Left ventricle myocardium inferior (tissue), 1 donor: ENCODE measurements at regions not wholly inside any gene's neighbourhood (a gene's known extent, or its start where the extent isn't known, plus 50 kb on each side); places are given as distances from the start of the nearest gene placed in this dataset.

Experiments used
- DNase-seq: peaks from one replicate; pipeline ENCODE4 v3.0.0-alpha.2; 2020
- H3K27ac ChIP-seq: fragments of 200-600 bp; replicated peaks from 2 replicates; pipeline ENCODE4 v1.8.0; 2021
- H3K27me3 ChIP-seq: fragments of 200-600 bp; 2 replicates; pipeline ENCODE4 v1.8.0; 2021; ENCODE audit warnings: low read depth
- H3K36me3 ChIP-seq: fragments of 200-600 bp; 2 replicates; pipeline ENCODE4 v1.8.0; 2021
- H3K4me1 ChIP-seq: fragments of 200-600 bp; 2 replicates; pipeline ENCODE4 v1.8.0; 2021
- H3K4me3 ChIP-seq: fragments of 200-600 bp; 2 replicates; pipeline ENCODE4 v1.8.0; 2021; ENCODE audit warnings: mild to moderate bottlenecking, moderate library complexity
- H3K9me3 ChIP-seq: fragments of 200-600 bp; replicated peaks from 2 replicates; pipeline ENCODE4 v1.8.0; 2021
- CTCF ChIP-seq: fragments of 200-600 bp; IDR thresholded peaks from 2 replicates; pipeline ENCODE4 v1.8.0; 2021; ENCODE audit warnings: antibody characterized with exemption, mild to moderate bottlenecking, borderline replicate concordance
- intact Hi-C: fragments of 100-400 bp; cut with micrococcal nuclease; formaldehyde crosslinking; loops from one replicate; pipeline ENCODE4 v1.11.0; 2022
- donor health status: DM: no; HTN: yes; CAD: no; lungs with severe emphysema.

DNA sequence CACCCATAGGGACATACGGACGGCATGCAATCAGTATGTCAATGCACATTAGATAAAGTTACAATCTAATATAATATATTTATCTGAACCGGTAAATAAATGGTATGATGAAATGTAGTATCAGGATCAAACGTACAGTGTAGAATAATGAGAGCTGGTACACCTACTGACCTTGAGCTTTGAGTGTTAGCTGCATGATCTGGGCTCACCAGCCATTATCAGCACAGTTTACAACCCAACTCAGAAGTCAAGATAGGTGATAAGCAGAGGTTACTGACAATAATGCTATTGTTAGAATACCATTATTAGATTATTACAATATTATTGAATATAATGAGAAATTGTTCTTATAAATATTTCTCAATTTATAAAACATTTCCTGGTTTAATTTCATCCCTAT is 103.0 kb upstream of the ESRRG start:
- TF ChIP-seq CTCF = no peak
- Histone ChIP-seq H3K9me3 (no peaks in the 10 kb centered on the region), H3K4me3 (no peak overlapping the region), H3K27ac (no peak overlapping the region), H3K36me3 (no peaks in the 10 kb centered on the region), H3K27me3 (no peaks in the 10 kb centered on the region), H3K4me1 (peaks cover 6% of the 10 kb centered on the region)
- DNase-seq = no peak
- intact Hi-C loops = no loop called here

DNA sequence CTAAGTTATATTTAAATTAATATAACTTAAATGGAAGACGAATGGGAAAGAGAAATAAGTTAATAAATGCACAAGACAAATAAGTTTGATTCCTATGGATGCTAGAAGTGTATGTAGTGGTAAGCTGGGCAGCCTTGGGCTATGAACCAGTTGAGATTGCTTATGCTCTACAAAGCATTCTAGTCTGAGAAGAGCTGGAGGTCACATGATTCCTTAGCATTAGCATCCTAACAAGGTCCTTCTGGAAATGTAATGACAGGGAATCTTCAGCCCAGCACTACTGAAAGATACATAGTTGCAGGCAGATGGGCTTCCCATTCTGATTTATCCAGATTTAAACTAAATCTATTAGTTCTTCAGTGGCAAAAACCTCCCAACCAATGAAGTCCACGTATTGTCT is 102.3 kb upstream of the ESRRG start:
- H3K27ac ChIP-seq = no peak overlapping the region
- no peak for DNase-seq
- H3K9me3 ChIP-seq = no peaks in the 10 kb centered on the region
- no peak overlapping the region for H3K4me3 ChIP-seq
- intact Hi-C loops = no loop called here
- H3K36me3 ChIP-seq = no peaks in the 10 kb centered on the region
- peaks cover 8% of the 10 kb centered on the region for H3K4me1 ChIP-seq
- H3K27me3 ChIP-seq = no peaks in the 10 kb centered on the region
- no peak for TF ChIP-seq CTCF

- H3K27me3 ChIP-seq = no peaks in the 10 kb centered on the region
- no peak overlapping the region for H3K4me3 ChIP-seq
- no peak overlapping the region for H3K27ac ChIP-seq
- no peaks in the 10 kb centered on the region for H3K9me3 ChIP-seq
- H3K4me1 ChIP-seq = peaks cover 10% of the 10 kb centered on the region
- intact Hi-C loops = no loop called here
- TF ChIP-seq CTCF = no peak
- DNase-seq = no peak
- H3K36me3 ChIP-seq = no peaks in the 10 kb centered on the region
Observed at GRCh38 chr1:216824511-216824910, 101.3 kb upstream of the ESRRG start.

- Histone ChIP-seq H3K27me3 (no peaks in the 10 kb centered on the region), H3K9me3 (no peaks in the 10 kb centered on the region), H3K4me3 (no peak overlapping the region), H3K36me3 (no peaks in the 10 kb centered on the region), H3K4me1 (peaks cover 10% of the 10 kb centered on the region), H3K27ac (no peak overlapping the region)
- no peak for TF ChIP-seq CTCF
- intact Hi-C loops = no loop called here
- DNase-seq = no peak
Observed at GRCh38 chr1:216823731-216824130, 100.5 kb upstream of the ESRRG start.

- H3K27me3 ChIP-seq = no peaks in the 10 kb centered on the region
- DNase-seq = no peak
- intact Hi-C loops = no loop called here
- H3K4me3 ChIP-seq = no peak overlapping the region
- H3K36me3 ChIP-seq = no peaks in the 10 kb centered on the region
- H3K27ac ChIP-seq = no peak overlapping the region
- peaks cover 10% of the 10 kb centered on the region for H3K4me1 ChIP-seq
- TF ChIP-seq CTCF = no peak
- no peaks in the 10 kb centered on the region for H3K9me3 ChIP-seq
Observed at GRCh38 chr1:216822480-216822879, 99.3 kb upstream of the ESRRG start.

DNA sequence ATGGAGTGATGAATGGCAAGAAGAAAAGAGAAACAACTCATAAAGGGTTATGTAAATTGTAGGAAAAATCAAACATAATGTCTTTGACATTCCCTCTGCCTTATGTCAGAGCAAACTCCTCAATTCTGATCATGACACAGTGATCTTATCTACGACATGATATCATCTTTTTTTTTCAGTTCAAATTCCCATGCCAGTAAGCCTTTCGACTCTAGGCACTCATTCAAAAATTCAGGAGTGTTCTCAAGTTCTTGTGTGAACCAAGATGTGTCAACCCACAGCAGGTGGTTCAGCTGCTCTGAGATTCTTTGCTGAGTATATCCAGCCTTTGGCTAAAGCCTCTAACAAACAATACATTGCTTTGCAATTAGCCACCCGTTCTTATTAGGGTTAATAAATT is 97.1 kb upstream of the ESRRG start:
- no peak overlapping the region for H3K27ac ChIP-seq
- no peaks in the 10 kb centered on the region for H3K27me3 ChIP-seq
- H3K4me3 ChIP-seq = no peak overlapping the region
- no peak for TF ChIP-seq CTCF
- H3K36me3 ChIP-seq = no peaks in the 10 kb centered on the region
- H3K4me1 ChIP-seq = peaks cover 3% of the 10 kb centered on the region
- intact Hi-C loops = no loop called here
- DNase-seq = no peak
- H3K9me3 ChIP-seq = no peaks in the 10 kb centered on the region
